ENCODE measurements at regions not wholly inside any gene's neighbourhood (a gene's known extent, or its start where the extent isn't known, plus 50 kb on each side); places are given as distances from the start of the nearest gene placed in this dataset.

DNA sequence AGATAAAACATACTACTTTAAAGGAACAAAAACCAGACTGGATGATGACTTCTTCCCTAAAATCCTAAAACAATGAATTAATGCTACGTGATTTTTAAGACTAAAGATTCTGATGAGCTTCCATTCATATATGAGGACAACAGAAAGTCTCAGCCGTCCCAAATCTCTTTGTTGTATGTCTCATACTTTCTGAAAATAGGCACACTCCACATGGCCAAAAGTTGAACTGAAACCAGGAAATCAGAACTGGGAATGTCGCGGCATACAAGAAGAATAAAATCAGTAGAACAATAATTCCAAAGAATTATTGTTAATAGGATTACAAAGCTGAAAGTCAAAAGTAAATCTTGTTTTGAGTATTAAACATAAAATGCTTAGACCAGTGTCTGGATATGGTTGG is 195.4 kb upstream of the GHITM start:
- TF ChIP-seq, protein P1, sequence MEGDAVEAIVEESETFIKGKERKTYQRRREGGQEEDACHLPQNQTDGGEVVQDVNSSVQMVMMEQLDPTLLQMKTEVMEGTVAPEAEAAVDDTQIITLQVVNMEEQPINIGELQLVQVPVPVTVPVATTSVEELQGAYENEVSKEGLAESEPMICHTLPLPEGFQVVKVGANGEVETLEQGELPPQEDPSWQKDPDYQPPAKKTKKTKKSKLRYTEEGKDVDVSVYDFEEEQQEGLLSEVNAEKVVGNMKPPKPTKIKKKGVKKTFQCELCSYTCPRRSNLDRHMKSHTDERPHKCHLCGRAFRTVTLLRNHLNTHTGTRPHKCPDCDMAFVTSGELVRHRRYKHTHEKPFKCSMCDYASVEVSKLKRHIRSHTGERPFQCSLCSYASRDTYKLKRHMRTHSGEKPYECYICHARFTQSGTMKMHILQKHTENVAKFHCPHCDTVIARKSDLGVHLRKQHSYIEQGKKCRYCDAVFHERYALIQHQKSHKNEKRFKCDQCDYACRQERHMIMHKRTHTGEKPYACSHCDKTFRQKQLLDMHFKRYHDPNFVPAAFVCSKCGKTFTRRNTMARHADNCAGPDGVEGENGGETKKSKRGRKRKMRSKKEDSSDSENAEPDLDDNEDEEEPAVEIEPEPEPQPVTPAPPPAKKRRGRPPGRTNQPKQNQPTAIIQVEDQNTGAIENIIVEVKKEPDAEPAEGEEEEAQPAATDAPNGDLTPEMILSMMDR (IDR thresholded peaks at IDR 0.05) = no peak
- no peaks in the 10 kb centered on the region for H3K36me3 ChIP-seq
- no peaks in the 10 kb centered on the region for H3K9me3 ChIP-seq
- intact Hi-C loops (cut with DNase I) = no loop called here
- DNase-seq (no peak), ATAC-seq (no peak)
- H3K27me3 ChIP-seq = no peaks in the 10 kb centered on the region
- no peak overlapping the region for H3K27ac ChIP-seq
- no peak overlapping the region for H3K4me3 ChIP-seq
- H3K4me1 ChIP-seq = no peaks in the 10 kb centered on the region

DNA sequence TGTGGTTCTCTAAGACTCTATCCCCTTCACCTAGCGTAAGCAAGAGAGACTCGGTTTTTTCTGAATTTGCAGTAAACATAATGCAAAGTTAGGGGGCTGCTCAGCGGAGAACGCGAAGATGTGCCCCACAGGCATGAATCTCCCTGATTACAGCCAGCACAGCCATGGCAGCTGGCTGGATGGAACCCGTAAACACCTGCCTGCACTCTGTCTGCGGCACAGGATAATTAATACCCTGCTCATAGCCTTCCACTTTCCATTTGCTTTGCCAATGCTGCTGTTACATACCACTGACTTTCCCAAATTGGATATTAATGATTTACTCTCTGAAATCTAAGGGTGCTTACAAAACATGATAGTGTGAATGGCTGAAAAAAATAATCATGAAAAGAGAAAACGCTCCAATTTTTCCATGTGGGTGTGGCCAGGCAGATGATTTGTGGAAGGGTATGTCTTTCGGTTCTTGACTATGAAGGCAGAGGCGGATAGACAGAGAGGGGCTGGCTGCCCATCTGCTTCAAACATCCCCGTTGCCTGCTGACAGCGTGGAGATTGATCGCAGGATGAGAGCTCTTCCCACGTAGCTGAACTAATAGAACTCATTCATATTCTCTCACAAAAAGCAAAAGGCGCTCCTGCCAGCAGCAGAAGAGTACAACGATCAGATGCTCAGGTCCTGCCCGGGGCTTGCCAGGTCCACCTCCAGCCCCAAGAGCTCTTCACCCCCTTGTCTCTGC is 193.2 kb upstream of the GHITM start:
- Histone ChIP-seq H3K4me3 (no peak overlapping the region), H3K27me3 (no peaks in the 10 kb centered on the region), H3K4me1 (no peaks in the 10 kb centered on the region), H3K9me3 (no peaks in the 10 kb centered on the region), H3K36me3 (no peaks in the 10 kb centered on the region), H3K27ac (no peak overlapping the region)
- DNase-seq (no peak), ATAC-seq (no peak)
- TF ChIP-seq, protein P1 (IDR thresholded peaks at IDR 0.05) = no peak
- intact Hi-C loops (cut with DNase I) = no loop called here

DNA sequence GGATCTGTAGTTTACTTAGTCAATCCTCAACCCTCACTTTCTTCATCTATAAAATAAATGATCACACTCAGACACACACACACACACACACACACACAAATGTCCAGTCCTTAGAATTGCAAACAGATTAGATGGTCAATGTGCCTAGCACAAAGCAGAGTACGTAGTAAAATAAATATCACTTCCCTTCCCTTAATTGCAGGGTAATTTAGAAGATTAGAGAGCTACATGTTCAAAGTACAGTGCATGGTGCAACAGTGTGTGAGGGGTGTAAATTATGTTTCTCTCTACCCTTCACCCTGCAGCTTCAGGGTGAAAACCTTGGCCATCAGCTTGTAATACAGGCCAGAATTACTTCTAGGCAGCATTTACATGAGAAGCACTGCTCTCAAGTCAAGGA is 187.0 kb upstream of the GHITM start:
- Histone ChIP-seq H3K27me3 (peaks cover 0 to 7% of the 10 kb centered on the region in 2 donors), H3K4me1 (no peaks in the 10 kb centered on the region), H3K9me3 (no peaks in the 10 kb centered on the region), H3K4me3 (no peak overlapping the region), H3K36me3 (no peaks in the 10 kb centered on the region), H3K27ac (no peak overlapping the region)
- intact Hi-C loops (cut with DNase I) = no loop called here
- ATAC-seq = no peak
- no peak for DNase-seq
- TF ChIP-seq, protein P1 (IDR thresholded peaks at IDR 0.05) = no peak

DNA sequence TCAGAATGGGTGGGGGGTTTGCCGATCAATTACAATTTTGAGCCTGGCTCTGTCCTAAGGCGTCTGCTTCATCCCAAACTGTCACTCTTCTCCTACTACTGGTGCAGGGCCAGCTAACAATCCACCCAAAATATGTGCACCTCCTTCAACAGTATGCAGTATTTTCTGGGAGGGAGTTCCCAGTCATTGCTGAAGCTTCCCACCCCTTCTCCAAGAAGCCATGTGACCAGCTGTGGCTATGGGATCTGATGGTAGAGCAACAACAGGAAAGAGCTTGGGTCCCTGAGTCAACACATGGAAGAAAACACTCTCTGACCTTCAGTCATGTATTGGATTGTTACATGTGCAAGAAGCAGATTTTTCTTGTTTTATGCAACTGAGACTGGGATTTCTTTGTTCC is 185.7 kb upstream of the GHITM start:
- ATAC-seq = no peak
- Histone ChIP-seq H3K27me3 (peaks cover 0 to 7% of the 10 kb centered on the region in 2 donors), H3K4me1 (no peaks in the 10 kb centered on the region), H3K36me3 (no peaks in the 10 kb centered on the region), H3K4me3 (no peak overlapping the region), H3K27ac (no peak overlapping the region), H3K9me3 (no peaks in the 10 kb centered on the region)
- TF ChIP-seq, protein P1 (IDR thresholded peaks at IDR 0.05) = no peak
- intact Hi-C loops (cut with DNase I) = no loop called here
- no peak for DNase-seq

DNA sequence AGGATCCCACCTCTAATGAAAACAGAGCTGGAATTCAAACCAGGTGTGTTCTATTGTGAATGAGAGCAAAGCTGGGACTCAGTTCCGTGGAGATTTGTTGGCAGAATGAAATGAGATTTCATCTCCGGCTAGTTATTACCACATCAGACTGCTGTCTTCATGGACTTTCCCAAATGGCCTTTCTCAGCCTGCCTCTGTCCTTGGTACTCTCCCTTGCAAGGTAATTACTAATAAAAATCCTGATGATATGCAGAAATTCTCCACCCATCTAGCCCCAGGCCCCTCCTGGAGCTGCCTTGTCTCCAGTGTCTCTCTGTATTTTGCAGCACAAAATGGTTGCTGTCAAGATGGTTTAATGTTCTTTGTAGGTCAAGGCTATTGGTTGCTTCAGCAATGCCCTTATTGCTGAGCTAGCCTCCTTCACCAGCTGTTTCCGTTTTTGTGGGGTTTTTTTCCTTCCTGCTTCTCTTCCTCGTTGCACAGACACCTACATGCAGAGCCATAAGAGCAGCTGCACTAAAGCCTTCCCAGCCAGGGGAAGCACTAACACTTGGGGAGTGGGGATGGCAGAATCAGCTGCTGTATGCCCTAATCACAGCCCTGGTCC is 185.0 kb upstream of the GHITM start:
- H3K27ac ChIP-seq = no peak overlapping the region

More for the DNA sequence above, 185.0 kb upstream of the GHITM start:
- H3K4me1 ChIP-seq = no peaks in the 10 kb centered on the region
- TF ChIP-seq, protein P1 (IDR thresholded peaks at IDR 0.05) = no peak
- ATAC-seq (no peak), DNase-seq (no peak)
- H3K9me3 ChIP-seq = no peaks in the 10 kb centered on the region
- H3K27me3 ChIP-seq = peaks cover 0 to 7% of the 10 kb centered on the region in 2 donors
- no peaks in the 10 kb centered on the region for H3K36me3 ChIP-seq
- no peak overlapping the region for H3K4me3 ChIP-seq
- intact Hi-C loops (cut with DNase I) = no loop called here
